Renal cortical epithelial cell (primary cell): ENCODE measurements at regions not wholly inside any gene's neighbourhood (a gene's known extent, or its start where the extent isn't known, plus 50 kb on each side); places are given as distances from the start of the nearest gene placed in this dataset.
"Not testable (repeated sequence)": the region's sequence is repeated elsewhere in the genome, so short reads cannot be mapped to it uniquely, and the experiment has no call there.

Experiments used
- DNase-seq: peaks from one replicate; pipeline ENCODE4 v3.0.0-alpha.2; 2011; ENCODE audit warnings: low read depth

DNA sequence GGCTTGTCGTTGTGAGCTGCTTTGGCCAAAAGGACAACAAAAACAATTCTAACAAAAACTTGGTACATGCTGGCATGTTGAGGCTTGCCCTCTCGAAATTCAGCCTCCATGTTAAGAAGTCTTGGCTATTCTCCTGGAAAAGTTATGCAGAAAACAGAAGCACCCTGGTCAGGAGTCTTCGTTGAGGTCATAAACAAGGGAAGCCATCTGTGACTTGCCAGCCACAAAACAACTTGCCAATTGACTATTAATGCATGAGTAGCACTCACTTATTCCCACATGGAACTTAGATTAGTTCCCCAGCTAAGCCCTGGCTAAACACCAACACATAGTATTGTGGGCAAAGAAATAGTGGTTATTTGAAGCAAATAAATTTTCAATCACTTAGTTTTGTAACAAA lies 521.0 kb upstream of the CHD1 start:
- peak; percentile 99 for DNase-seq

DNA sequence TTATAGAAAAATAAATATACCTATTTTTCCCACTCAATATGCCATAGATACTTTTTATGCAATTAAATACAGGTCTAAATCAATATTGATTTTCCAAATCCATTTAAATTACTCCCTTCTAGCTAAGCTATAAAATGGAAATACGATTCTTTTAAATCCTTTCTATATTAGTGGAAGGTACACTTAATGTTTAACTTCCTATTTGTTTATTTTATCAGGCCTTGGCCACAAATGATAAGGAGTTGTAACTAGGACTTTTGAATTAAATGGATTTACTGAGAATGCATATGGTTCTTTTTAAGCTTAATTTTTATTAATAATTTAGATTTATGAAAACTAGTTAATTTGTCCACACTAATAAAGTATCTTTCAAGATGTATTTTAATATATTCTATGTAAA lies 517.0 kb upstream of the CHD1 start:
- DNase-seq: peak; percentile 5

GRCh38 chr5:99441235-99441634 lies 512.4 kb upstream of the CHD1 start:
- DNase-seq: no peak

- DNase-seq: no peak
Observed at GRCh38 chr5:99438619-99439018, 509.8 kb upstream of the CHD1 start.

GRCh38 chr5:99437986-99438385 lies 509.2 kb upstream of the CHD1 start:
- no peak for DNase-seq

DNA sequence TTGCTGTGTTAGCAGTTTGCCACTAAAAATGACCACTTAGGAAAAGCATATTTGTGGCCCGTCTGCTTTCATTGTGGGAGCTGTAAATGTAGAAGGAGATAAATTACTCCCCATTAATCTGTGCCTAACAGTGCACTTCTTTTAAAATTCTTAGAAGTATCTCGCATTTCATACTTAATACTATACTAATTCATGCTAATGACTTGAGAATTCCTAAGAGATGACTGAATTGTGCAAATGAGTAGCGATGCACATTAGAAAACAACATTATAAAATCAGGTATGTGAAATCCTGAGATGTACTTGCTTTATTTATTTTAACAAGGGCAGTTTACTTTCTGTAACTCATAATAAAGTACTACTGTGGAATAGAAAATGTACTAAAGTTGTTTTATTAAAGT lies 494.6 kb upstream of the CHD1 start:
- DNase-seq: not testable (repeated sequence)

GRCh38 chr5:99418640-99419039 lies 489.8 kb upstream of the CHD1 start:
- DNase-seq: peak; percentile 17

- not testable (repeated sequence) for DNase-seq
Observed at GRCh38 chr5:99410386-99410785, 481.6 kb upstream of the CHD1 start.

- not testable (repeated sequence) for DNase-seq
Observed at GRCh38 chr5:99404764-99405302, 476.0 kb upstream of the CHD1 start.

- not testable (repeated sequence) for DNase-seq
Observed at GRCh38 chr5:99400571-99400970, 471.8 kb upstream of the CHD1 start.

DNA sequence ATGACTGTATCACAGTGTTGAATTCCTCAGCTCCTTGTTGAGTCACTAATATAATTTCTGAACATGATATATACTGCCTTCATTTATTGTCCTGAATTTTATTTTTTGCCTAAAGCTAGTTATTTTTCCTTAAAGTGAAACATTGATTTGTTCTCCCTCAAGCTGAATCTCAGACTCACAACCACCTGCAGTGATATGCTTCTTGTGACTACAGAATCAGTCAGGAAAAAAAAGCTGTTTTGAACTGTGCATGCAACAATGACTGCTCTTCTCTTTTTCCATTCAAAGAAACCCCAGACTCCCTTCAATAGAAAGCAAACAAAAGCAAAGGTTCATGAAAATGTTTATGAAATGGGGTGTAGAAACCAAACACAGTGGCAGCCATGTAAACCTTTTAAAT lies 470.2 kb upstream of the CHD1 start:
- no peak for DNase-seq

GRCh38 chr5:99386406-99387077 lies 457.7 kb upstream of the CHD1 start:
- no peak for DNase-seq

DNA sequence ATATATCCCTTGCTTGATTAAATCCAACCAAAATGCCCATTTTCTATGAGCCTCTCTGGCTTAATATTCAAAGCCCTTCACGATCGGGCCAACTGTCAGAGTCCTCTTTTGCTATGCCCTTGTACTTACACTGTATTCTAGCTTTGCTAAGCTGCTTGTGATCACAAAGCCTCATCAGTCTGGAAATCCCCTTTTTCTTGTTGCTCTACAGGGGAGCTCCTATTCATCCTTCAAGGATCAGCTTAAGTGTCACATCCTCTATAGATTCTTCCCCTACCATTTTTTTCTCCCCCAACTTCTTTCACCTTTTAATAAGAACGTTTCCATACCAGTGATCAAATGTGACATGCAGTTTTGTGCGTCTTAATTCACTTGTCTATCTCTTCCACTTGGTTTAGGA lies 450.4 kb upstream of the CHD1 start:
- DNase-seq: peak; percentile 2

- DNase-seq: no peak
Observed at GRCh38 chr5:99378443-99378842, 449.6 kb upstream of the CHD1 start.

DNA sequence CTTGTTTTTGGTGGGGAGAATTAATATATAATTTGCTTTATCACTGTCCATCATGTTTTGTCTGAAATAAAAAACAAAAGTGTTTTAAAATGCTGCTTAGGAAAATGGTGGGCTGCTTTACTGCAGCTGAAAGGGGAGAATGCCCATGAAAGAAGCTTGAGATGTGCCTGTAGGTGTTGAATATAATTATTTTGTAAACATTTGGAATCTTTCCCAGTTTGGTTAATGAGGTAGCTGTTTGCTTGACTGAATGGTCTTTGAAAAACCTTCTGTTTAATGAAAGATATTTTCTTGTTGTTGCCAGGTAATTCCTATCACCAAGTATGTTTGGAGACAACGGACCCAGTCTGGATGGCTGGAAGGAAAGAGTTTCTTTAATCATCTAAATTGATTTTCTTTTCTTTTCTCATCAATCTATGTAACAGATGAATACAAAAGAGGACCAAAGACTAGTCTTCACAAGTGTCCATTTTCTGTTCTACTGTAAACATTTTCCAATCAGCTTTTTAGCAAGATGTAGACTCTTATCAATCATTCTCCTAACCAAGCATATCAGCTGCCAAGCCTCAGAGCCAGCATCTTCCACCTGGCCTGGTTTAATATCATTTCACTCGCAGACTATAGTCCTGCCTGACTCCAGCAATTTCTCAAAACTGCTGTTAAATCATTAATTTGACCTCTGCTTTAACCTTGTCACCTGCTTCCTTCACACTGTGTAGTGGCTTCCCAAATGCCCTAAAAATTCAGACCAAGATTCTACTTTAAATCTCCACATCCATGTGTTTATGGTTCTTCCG lies 441.2 kb upstream of the CHD1 start:
- DNase-seq: peak; percentile 54

DNA sequence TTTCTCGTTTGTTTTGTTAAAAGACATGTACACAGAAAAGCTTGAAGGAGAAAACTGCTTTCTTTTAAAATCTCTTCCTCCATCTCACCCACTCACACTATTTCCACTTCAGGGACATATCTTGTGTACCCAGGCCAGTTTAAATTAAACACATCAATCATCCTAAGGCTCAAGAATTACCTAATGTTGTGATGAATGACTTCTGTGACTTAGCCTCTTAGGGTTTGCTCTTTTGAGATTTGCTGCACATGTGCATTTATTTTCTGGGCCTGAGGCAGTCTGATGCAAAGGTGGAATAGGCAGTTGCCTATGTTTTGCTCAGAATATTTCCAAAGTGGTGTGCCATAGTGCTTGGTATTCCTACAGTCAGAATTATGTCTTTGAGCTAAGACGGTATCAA lies 439.9 kb upstream of the CHD1 start:
- DNase-seq: no peak

DNA sequence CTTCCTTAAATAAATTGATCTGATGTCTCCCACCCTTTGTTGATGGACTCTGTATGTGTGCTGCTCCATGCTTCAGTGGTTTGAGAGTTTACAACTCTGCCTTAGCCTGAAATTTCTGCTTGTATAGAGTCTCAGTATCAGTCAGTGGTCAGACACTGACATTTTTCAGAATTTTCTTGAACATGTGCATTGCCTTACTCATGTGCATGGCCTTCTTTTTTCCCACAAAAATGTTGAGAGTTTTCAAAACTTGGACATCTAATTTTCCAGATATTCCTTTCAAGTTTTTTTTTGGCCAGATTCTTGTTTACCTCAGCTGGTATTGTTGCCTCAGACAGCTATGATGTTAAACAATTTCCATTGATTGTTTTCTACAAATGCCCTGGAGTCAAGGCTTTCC lies 427.1 kb upstream of the CHD1 start:
- peak; percentile 7 for DNase-seq

- DNase-seq: peak; percentile 11
Observed at GRCh38 chr5:99349787-99350186, 421.0 kb upstream of the CHD1 start.

GRCh38 chr5:99348597-99348996 lies 419.8 kb upstream of the CHD1 start:
- no peak for DNase-seq

DNA sequence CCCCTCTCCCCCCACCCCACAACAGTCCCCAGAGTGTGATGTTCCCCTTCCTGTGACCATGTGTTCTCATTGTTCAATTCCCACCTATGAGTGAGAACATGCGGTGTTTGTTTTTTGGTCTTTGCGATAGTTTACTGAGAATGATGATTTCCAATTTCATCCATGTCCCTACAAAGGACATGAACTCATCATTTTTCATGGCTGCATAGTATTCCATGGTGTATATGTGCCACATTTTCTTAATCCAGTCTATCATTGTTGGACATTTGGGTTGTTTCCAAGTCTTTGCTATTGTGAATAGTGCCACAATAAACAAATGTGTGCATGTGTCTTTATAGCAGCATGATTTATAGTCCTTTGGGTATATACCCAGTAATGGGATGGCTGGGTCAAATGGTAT lies 411.0 kb upstream of the CHD1 start:
- DNase-seq: not testable (repeated sequence)

GRCh38 chr5:99334936-99335335 lies 406.1 kb upstream of the CHD1 start:
- DNase-seq: no peak

GRCh38 chr5:99331061-99331460 lies 402.3 kb upstream of the CHD1 start:
- DNase-seq: no peak

- peak; percentile 42 for DNase-seq
Observed at GRCh38 chr5:99320436-99320835, 391.6 kb upstream of the CHD1 start.
